ENCODE measurements at regions not wholly inside any gene's neighbourhood (a gene's known extent, or its start where the extent isn't known, plus 50 kb on each side); places are given as distances from the start of the nearest gene placed in this dataset.

GRCh38 chr2:41870265-41870585 lies 177.6 kb upstream of the PKDCC start:
- DNase-seq = no peak

DNA sequence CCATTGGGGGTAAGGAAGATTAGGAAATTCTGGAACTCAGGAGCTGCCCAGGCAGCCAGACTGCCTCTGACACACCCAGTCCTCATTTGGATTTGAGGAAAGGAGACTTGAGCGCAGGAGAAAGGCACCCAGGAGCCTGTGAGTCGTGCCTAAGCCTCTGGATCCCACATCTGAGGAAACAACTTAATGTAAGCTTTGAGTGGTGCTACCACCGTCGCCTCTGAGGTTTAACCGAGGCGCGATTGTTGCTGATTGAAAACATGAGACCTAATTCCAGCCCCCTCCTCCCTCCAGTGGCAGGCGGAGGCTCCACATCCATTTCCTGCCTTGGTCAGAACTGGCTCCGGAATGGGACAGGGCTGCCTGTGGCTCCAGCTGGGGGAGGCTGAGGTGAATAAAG lies 176.7 kb upstream of the PKDCC start:
- no peak for DNase-seq

DNA sequence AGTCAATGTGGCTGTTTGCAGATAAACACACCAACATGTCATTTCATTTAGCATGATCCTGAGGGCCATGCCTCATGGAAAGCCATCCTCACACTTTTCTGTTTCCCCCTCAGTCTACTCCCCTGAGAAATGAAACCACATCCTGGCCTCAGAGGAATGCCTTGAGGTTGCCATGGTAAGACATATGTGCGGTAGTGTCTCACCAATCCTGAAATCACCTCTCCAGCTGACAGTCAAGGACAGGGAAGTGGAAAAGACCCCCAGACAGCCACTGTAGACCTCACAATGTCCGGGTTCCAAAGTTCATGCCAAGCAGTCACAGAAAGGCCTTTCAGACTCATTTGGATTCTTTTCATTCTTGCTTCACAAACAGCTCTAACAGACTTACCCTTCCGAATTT lies 175.2 kb upstream of the PKDCC start:
- no peak for DNase-seq

DNA sequence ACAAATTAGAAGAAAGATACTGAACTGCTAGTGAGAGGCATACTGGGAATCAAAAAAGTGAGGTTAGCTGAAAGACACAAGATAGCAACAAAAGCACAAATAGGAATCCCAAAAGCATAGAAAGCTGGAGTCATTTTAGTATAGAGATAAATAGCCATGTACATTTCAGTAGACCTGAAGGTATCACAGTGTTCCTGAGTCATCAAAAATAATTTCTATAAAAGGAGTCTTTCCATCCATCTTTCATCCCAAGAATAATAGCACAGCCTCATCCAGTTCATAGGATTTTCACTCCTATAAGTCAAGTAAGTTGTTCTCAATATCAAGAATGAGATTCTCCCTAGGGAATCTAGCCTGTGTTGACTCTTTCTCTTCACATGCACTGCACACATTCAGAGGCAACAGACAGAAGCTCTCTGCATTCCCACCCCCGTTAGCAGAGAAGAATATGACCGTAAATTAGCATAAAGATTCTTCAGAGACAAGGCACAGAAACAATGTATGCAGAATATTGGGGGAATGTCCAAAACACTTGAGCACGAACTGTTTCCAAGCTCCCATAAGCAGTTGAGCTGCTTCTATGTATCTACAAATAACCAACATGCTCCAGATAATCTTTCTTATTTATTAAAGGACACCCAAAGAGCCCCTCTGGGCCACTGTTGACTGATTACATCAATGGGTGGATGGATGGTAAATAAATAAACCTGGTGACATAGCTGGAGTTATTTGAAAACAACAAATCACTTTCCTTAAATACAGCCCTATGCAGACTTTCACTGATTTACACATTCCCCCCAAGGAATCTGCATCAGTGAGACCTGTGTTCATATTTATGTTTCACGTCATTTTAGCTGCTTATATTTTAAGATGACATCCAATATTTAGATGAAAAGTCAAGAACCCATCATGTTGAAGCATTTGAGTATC lies 174.5 kb upstream of the PKDCC start:
- no peak for DNase-seq

DNA sequence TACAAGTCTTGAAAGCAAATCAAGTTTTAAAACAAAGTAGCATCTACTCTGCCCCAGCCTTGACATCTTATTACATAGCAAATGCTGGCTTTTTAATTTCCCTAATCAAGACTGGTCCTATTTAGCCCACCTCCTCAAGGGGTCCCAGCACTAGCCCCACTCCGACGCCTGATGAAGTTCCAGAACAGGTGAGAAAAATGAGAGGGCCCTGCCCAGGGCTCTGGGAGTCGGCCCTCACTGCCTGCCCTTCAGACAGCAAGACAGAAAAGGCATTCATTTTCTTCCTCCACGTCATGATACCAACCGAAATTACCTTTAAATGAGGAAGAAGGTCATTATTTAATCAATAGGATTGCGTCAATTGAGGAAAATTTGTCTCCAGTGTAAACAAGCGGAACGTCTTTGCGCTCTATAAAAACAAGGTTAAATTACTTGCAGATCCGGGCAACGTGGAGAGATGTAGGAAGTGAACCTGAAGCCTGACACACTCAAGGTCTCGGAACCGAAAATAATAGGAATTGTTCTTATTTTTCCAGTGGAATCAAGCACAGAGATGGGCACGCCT lies 170.6 kb upstream of the PKDCC start:
- DNase-seq = no peak

DNA sequence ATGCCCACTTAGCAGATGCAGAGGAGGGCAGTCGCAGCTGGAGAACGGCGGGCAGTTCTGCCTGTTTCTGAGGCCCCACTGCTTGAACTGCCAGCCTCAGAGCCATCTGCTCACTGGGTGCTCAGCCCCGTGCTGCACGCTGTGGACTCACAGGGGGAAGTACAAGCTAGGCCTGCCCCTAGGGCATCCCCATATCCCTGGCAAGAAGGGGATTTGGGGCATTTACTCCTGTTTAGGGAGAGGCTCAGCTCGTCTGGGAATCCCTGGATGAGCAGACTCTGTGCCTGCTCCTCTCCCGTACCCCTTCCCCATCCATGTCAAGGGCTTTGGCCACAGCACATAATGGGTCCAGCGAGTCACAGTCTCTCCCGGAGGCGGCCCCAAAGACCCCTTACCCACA lies 169.8 kb upstream of the PKDCC start:
- no peak for DNase-seq

GRCh38 chr2:41878716-41879234 lies 169.0 kb upstream of the PKDCC start:
- DNase-seq = no peak

GRCh38 chr2:41879235-41879916 lies 168.4 kb upstream of the PKDCC start:
- DNase-seq = no peak

GRCh38 chr2:41880561-41881243 lies 167.1 kb upstream of the PKDCC start:
- no peak for DNase-seq

DNA sequence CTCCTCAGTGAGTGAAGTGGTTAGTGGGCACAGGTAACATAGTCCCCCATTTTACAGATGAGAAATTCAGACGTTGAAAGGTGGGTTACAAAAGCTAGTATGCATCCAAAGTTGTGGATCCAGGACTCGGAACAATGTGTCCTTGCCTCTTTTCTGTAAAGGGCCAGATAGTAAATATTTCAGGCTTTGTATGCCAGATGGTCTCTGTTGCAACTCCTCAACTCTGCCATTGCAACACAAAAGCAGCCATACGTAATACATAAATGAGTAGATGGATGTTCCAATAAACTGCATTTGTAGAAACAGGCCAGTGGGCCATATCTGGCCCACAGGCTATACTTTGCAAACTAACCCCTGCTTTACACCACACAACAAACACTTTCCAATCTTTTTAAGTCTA lies 166.6 kb upstream of the PKDCC start:
- no peak for DNase-seq

DNA sequence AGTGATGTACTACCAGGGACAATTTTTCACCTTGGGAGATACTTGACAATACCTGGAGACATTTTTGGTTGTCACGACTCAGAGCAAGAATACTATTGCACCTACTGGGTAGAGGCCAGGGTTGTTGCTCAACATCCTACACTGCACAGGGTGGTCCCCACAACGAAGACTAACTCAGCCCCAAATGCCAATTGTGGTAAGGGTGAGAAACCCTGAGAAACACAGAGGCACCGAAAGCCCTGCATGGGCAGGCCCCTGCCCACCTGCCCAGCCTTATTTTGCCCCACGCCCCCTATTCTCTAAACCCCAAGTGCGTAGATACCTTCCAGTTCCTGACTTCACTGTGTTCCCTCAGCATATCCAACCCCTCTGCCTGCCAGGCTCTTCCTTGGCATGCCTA lies 163.1 kb upstream of the PKDCC start:
- no peak for DNase-seq

GRCh38 chr2:41886145-41886664 lies 161.6 kb upstream of the PKDCC start:
- no peak for DNase-seq

DNA sequence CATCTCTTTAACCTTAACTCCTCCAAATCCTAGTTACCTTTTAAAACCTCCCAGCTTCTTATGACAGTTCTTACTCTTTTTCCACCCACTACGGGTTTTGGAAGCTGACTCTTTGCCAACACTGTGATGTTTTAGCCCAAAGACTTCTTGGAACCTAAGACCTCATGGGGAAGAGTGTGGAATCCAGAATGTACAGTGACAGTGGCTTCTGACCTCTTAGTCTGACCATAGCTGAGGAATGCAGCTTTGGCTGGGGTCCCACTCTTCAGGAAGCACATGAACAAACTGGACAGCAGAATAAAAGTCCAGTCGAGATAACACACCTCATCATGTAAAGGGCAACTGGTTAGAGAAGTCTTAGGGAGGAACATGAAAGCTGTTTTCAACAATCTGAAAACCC lies 161.1 kb upstream of the PKDCC start:
- DNase-seq = no peak

DNA sequence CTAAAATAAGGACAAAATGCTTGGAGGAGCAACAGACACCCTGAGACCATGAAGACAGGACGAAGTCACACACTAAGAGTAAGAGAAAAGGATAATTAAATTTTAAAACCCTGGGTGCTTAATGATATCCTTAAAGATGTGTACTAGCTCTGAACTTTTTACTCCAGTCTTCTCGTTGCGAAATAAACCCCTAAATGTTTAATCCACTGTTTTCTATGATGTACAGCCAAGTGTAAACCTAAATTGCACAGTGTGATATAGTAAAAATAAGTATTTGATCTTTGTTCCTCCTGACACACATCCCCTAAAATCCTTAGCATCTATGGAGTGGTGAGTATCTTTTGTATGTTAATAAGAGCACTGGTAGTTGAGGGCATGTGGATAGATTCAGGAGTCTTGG lies 157.5 kb upstream of the PKDCC start:
- DNase-seq = no peak

DNA sequence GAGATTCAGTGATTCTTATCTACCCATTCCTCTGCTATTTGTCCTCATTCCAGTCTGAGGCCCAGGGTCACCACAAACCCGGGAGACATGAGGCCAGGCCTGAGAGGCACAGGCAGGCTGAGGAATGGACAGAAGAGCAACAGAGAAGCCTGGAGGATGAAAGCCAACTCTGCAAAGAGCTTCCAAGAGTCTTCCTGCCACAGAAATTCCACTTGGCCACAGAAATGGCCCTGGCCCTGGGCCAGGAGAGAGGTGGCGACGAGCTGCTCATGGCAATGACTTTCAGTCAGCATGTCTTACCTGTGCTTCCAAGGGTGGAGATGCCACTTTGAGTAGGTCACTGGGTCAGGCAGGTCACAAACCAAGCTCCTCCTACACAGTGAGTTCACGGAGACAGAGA lies 155.3 kb upstream of the PKDCC start:
- DNase-seq = no peak

DNA sequence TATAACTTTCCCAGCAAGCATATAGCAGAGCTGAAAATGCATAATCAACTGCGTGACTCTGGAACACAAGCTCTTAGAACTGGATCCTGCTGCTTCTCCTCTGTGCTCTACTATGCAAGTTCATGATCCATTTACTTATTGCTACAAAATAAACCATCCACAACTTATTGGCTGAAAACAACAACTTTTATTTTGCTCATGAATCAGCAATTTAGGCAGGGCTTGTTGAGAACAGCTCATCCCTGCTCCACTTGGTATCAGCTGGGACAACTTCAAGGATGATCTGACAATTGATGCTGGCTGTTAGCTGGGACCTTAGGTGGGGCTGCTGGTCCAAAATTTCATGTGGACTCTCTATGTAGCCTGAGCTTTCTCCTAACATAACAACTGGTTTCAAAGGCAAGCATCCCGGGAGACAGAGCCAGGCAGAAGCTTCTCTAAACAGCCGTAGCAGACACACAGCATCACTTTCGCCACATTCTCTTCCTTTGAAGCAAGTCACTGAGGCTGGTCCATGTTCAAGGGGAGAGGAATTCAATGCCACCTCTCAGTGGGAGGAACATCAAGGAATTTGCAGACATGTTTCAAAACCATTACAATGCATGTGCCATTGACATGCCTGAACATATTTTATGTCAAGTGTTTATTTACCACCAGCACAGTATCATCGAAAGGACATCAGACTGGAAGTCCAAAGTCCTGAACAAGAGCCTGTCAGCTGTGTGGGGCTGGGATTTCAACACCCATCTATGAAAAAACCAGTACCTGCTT lies 153.1 kb upstream of the PKDCC start:
- no peak for DNase-seq

DNA sequence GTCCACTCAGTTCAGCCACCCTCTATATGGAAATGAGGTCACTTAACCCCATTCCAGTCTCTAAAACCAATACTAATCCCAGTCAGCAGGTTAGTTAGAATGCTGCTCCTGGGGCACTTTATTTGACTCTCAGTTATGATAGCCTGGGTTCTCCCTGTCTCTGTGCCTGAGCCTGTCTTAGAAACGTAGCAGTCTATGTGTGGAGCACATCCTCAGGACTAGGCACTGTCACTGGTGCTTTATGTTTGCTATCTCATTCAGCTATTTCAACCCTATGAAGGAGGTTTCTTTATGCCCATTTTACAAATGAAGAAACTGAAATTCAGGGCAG lies 152.5 kb upstream of the PKDCC start:
- no peak for DNase-seq

DNA sequence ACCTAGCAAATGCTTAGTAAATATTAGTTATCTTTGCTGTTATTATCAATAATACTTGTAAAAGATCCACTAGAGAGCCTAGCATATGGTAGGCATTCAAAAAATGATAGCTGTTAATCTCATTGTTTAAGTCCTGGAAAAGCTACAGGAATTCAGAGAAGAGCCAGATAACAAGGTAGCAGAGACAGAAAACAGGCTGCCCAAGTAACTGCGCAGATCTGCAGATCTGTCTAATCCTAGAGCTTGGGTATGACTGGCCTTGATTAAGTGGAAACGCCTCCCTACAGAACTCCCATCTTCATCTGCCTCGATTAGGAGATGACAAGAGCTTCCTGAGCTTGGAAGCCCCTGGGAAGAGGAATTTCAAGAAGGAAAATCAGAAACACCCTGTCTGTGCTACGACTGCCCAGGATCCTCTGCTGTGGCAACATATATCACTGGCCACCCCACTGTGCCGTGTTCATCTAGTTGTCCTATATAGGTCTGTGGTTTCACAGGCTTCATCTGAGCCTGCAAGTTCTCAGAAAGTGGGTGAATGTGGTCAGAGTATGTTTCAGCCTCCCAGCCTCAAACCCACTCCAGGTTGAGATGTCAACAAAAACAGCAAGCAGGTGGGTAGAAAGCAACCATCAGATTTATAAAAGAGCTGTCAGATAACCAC lies 151.5 kb upstream of the PKDCC start:
- DNase-seq = no peak

DNA sequence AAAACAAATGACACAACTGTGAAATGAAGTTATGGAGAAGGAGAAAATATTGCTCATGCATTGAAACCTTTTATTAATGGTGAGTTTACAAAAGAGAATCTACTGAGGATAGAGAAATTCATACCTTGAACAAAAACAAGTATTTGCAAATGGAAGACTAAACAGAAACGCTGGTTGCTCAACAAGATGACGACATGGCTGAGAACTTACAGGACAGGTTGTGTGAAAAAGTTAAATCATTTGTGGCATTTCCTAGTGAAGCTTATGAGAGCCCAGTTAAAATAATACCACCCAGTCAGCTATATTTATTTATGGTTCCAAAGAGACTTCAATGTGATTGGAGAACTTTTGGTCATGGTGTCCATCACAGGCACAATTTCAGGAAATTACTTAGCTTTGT lies 148.6 kb upstream of the PKDCC start:
- no peak for DNase-seq

GRCh38 chr2:41900101-41900577 lies 147.7 kb upstream of the PKDCC start:
- no peak for DNase-seq

DNA sequence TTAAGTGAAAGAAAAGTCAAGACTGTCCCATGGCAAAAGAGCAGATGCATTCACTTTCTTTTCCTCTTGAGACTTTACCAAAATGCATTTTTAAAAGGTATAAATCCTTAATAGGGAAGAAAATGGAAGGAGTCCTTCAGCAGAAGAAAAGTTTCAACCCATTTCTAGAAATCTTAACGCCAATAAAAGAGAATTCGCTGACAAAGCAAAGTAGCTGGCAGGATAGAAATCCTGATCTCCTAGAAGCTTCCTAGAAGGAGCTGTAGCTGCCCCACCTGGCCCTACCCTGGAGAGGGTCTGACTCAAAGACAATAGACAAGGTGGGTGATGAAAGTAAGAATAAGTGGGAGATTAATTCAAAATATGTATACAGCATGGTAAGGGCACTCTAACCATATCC lies 144.9 kb upstream of the PKDCC start:
- no peak for DNase-seq
